Occipital lobe (tissue), 1 donor: ENCODE measurements at regions not wholly inside any gene's neighbourhood (a gene's known extent, or its start where the extent isn't known, plus 50 kb on each side); places are given as distances from the start of the nearest gene placed in this dataset.

Experiments
- DNase-seq: peaks from one replicate; lab custom pipeline; 2025; lab: John Stamatoyannopoulos, UW

GRCh38 chrX:4905576-4905975 is 1192.1 kb upstream of the PRKX start:
- no peak for DNase-seq

DNA sequence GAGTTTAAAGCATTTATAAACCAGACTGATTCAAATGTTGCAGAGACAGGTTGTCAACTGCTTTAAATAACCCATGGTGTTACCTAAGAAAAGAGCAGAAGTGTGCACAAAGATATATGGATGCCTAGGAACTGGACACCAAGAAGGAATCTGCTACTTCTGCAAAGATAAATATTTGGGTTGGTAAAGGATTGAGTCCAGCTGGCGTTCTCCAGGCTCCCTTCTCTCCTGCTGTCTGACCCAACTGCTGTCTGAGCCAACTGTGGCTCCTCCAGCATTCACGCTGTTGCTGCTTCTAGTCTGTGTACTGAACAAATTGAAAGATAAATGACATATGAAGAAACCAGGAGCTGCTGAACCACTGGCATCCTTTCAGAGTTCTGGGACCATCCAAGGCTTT is 1167.8 kb upstream of the PRKX start:
- DNase-seq = no peak

DNA sequence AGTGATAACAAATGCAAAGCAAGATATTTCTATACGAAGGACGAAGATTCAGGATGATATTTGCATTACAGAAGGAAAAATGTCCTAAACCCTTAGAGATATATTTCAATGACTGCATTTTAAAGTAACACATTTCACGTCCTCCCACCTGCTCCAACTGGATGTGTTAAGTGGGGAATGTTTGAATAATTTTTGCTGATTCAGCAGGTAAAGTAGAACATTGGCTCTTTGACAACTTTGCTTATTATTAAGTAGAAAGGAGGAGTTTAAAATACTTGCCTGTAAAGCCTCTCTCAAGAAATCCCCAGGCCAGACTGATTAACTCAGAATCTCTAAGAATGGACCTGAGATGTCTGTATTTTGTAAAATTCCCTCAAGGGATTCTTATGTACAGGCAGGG is 1165.2 kb upstream of the PRKX start:
- no peak for DNase-seq

GRCh38 chrX:4876268-4876667 is 1162.8 kb upstream of the PRKX start:
- DNase-seq = no peak

DNA sequence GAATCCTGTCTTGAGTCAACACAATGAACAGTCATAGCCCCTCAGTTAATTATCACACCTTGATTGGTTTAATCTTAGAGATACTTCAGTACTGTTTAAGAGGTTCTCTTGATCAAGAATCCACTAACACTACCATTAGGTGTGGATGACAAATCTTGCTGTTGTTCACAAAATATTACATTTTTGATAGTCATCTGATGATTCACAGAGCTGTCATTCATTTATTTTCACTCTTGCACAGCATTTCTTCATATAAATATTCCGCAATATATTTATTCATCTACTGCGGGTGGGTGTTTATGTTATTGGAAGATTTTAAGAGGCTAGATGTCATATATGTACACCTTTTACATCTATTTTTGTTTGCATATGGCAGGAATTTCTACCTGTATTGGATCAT is 1138.1 kb upstream of the PRKX start:
- DNase-seq = no peak

- DNase-seq = peak; percentile 12
These were observed 1136.9 kb upstream of the PRKX start for GRCh38 chrX:4850312-4850711.

DNA sequence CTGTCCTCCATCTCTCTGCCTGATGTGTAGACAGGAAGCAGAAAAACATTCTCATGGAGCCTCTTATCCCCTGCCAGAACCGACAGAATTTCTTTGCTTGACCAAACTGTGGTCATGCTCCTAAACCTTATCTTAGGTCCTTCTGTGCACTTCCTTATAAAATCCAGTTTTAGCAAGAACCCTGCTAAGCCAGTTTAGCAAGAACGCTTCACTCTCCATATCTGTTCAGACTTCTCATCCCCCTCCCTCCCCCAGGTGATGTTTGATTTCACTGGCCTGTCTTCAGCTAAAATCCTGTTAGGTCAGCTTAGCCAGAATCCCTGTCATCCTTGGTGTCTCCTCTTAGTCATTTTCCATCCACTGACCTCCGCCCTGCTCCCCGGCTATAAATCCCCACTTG is 1130.9 kb upstream of the PRKX start:
- DNase-seq = no peak

- no peak for DNase-seq
These were observed 1127.8 kb upstream of the PRKX start for GRCh38 chrX:4841216-4841745.

DNA sequence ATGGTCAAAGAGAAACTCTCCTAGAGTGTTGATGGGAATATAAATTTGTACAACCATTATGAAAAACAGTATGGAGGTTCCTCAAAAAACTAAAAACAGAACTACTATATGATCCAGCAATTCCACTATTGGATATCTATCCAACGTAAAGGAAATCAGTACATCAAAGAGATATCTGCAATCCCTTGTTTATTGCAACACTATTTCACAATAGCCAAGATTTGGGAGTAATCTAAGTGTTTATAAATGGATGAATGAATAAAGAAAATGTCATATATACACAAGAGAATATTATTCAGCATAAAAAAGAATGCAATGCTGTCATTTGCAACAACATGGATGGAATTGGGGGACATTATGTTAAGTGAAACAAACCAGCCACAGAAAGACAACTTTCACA is 1118.1 kb upstream of the PRKX start:
- no peak for DNase-seq

DNA sequence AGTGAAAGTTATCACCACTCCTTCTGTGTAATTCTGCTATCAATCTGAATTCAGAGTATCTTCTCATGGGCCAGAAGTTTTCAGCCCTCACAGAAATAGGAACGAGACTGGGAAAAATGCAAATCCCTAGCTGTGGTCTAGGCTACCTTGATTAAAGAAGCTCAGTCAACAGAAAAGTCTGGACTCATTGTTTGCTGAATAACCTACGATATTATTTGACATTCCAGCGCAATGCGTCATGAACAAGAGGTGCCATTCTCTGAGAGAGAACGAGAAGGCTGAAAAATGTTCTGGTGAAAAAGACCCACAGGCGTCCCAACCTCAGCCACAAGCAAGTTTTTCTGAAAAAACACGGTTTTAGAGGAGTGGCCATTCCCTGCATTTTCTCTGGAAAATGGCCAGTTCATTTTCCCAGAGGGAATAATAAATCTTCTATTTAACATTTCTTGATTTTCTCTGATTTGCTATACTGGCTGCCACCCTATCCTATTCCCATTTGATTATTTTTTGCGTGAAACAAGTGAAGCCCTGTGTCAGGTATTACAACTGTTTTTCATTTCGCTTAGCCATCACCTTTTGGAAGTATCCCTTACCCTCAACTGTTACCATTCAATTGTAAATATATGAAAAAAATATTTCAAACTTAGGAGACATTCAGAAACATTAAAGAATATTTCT is 1117.6 kb upstream of the PRKX start:
- DNase-seq = no peak

GRCh38 chrX:4825550-4825949 is 1112.1 kb upstream of the PRKX start:
- DNase-seq = no peak

DNA sequence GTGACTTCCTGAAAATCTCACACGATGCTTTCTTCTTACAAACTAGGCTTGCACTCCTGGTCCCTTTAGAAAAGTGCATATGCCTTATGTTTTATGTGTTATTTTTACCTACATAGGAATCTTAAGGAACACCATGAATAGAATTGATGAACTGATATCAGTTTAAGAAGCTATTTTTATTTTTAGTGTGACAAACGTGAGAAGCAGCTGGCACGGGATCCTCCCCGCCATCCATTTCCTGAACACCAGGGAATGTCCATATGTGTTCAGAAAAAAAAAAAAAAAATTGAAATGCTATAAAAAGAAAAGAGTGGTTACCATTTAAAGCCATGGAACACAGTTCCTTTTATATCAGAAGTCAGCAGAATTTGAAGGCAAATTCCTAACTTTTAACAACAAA is 1096.1 kb upstream of the PRKX start:
- DNase-seq = no peak

- no peak for DNase-seq
These were observed 1092.1 kb upstream of the PRKX start for GRCh38 chrX:4805502-4805901.

DNA sequence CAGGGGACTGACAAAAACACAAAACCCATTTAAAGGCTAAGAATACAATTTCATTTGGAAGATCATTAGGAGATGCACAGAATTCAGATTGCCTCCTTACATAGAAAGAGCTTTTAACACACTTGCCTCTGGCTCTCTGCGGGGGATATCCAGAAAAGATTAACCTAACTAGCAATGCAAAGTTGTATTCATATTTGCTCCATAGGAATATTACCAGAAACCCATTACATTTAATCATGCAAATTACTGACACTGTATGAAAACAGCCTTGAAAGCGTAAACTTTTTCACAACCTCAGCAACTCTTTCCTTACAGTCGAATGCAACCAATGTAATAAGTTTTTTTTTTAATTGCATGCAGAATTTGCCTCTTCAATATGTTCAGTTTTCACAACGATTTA is 1087.3 kb upstream of the PRKX start:
- DNase-seq = no peak

DNA sequence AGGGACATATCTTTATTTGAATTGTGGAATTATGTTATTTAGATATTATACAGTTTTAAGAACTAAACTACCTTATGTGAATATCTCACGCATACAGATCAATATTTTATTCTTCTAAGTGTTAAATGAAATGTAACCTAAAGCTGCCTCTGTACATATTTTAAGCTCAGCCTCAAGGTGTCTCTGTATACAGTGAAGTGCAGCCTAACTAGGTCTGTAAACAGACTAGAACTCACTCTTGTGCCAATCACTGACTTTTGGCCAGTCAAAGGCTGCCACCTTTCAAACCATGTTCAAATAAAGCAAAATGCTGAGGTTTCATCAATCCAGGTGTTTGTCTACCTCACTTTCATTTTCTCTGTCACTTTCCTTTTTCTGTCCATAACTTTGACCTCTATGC is 1074.5 kb upstream of the PRKX start:
- no peak for DNase-seq

DNA sequence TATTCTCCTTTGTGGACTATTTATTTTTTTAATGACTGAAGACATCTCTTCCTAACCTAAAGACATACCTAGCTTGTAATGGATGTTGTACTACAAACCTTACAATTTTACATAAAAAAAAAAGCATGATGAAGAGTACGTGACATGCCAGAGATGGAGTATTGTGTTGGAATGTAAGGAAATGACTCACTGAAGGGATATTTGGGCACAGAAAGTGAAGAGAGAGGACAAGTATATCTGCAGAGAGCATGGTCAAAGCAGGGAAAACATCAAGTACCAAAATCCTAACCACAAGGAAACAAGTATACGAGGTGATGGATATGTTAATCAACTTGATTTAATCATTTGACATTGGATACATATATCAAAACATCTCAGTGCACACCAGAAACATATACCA is 1051.4 kb upstream of the PRKX start:
- DNase-seq = no peak

DNA sequence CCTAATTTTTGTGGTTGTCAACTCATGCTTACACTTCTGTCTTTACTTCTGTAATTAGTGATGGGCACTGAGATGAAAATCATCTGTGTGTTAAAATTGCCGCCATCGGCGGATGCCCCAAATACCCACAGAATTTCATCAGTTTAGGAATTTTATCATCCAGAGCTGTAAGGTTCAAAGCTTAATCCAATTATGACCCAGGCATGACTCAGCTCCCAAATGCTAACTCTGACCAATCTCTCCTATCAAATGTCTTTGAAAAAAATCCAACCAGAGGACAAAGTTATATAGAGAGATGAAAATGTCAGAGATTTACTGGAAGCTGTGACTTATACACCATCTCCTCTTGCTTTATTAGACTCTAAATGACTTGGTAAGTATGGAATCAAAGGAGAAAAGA is 1048.7 kb upstream of the PRKX start:
- DNase-seq = no peak

DNA sequence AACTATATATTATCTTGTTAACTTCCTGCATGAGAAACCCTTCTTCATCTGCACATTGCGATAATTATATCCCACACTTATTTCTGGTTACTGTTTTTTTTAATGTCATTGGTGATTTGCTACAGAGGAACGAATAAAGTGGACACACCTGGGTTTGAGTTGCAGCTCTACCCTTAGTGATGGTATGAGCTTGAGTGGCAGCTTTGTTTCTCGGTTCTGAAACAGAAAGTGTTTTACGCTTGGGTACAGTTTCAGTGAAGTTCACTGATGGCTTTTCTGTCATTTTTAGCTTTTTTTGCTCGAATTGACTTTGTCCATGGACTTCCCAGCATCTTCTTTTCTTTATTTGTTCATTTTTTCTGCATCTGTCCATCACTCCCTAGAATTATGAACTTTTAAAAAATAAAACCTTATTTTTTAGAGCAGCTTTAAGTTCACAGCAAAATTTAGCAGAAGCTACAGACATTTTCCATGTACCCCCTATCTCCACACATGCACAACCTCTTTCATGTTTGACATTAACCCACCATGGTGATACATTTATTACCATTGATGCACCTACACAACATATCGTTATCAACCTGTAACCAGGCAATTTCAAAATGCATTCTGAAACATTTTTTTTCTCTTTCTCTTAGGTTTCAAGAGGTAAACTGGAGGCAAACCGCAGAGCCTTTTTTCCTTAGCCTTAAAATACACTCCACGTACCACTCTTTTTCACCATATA is 1041.6 kb upstream of the PRKX start:
- DNase-seq = no peak

GRCh38 chrX:4741024-4741423 is 1027.6 kb upstream of the PRKX start:
- no peak for DNase-seq

GRCh38 chrX:4735299-4735698 is 1021.9 kb upstream of the PRKX start:
- DNase-seq = no peak

GRCh38 chrX:4710618-4711433 is 997.4 kb upstream of the PRKX start:
- no peak for DNase-seq
